H1 (cell line): ENCODE measurements at regions not wholly inside any gene's neighbourhood (a gene's known extent, or its start where the extent isn't known, plus 50 kb on each side); places are given as distances from the start of the nearest gene placed in this dataset.

Experiments used
- CTCF ChIA-PET: fragments of 300-600 bp; sonication (Branson Sonifier 250); formaldehyde crosslinking; loops from one replicate; lab custom pipeline; 2021; ENCODE audit not compliant: partially characterized antibody; lab: Charles Lee
- POLR2A ChIA-PET: fragments of 300-600 bp; sonication (Branson Sonifier 250); formaldehyde crosslinking; loops from one replicate; lab custom pipeline; 2021; ENCODE audit warnings: inconsistent platforms; ENCODE audit not compliant: partially characterized antibody; lab: Charles Lee
- DNase-seq, 2 experiments: peaks; one replicate each; pipeline versions ENCODE4 v3.0.0 to v3.0.0-alpha.2; 2010 to 2022; ENCODE audit warnings: low spot score in 2 of 2, low read depth in 1 of 2, mixed read lengths in 1 of 2
- FAIRE-seq: peaks from 2 replicates; lab custom pipeline; 2011; peaks lifted over from hg19 to GRCh38; lab: Jason Lieb, UNC
- H2AFZ ChIP-seq: 2 replicates; pipeline ENCODE4 v1.8.1; 2012; ENCODE audit warnings: low read length, inconsistent platforms
- H2AK5ac ChIP-seq: 2 replicates; pipeline ENCODE4 v1.6.1; 2013; ENCODE audit warnings: low read depth, low read length
- H2BK120ac ChIP-seq: replicated peaks from 2 replicates; pipeline ENCODE3; 2013; ENCODE audit warnings: low read depth, low read length, inconsistent platforms
- H2BK12ac ChIP-seq: 2 replicates; pipeline ENCODE4 v1.6.1; 2013; ENCODE audit warnings: low read depth, low read length
- H2BK15ac ChIP-seq: 2 replicates; pipeline ENCODE4 v1.6.1; 2013; ENCODE audit warnings: low read length
- H2BK20ac ChIP-seq: 2 replicates; pipeline ENCODE4 v1.6.1; 2013; ENCODE audit warnings: low read length
- H2BK5ac ChIP-seq: 2 replicates; pipeline ENCODE4 v1.6.1; 2013; ENCODE audit warnings: low read depth, low read length
- H3K14ac ChIP-seq: 2 replicates; pipeline ENCODE4 v1.6.1; 2013; ENCODE audit warnings: inconsistent platforms; ENCODE audit not compliant: insufficient read length
- H3K18ac ChIP-seq: 2 replicates; pipeline ENCODE4 v1.6.1; 2013; ENCODE audit warnings: low read length; ENCODE audit errors: extremely low read depth
- H3K23ac ChIP-seq: 2 replicates; pipeline ENCODE4 v1.6.1; 2013; ENCODE audit warnings: inconsistent platforms; ENCODE audit not compliant: insufficient read length
- H3K23me2 ChIP-seq: 2 replicates; pipeline ENCODE4 v1.6.1; 2013; ENCODE audit warnings: low read depth, low read length
- H3K27ac ChIP-seq: 2 replicates; pipeline ENCODE4 v1.6.1; 2011; ENCODE audit warnings: low read depth, low read length, inconsistent platforms
- H3K27me3 ChIP-seq, 4 experiments: replicated peaks in 1 of 4; 1 replicate in 1 of 4; 2 replicates in 3 of 4; pipeline versions ENCODE4 v1.6.1 to v1.8.1; 2011 to 2013; ENCODE audit warnings: low read length in 3 of 4, mild to moderate bottlenecking in 3 of 4, inconsistent platforms in 2 of 4, mixed read lengths in 2 of 4, moderate library complexity in 1 of 4; ENCODE audit not compliant: control insufficient read depth in 3 of 4, insufficient read depth in 3 of 4; ENCODE audit errors: extremely low read depth in 1 of 4
- H3K36me3 ChIP-seq, 4 experiments: 2 replicates each; pipeline versions ENCODE4 v1.6.1 to v1.8.1; 2011 to 2013; ENCODE audit warnings: mild to moderate bottlenecking in 4 of 4, low read length in 3 of 4, moderate library complexity in 2 of 4, control low read depth in 1 of 4, inconsistent platforms in 1 of 4; ENCODE audit not compliant: insufficient read depth in 4 of 4, control insufficient read depth in 2 of 4
- H3K4ac ChIP-seq: replicated peaks from 2 replicates; pipeline ENCODE3; 2013; ENCODE audit warnings: low read length, low read depth, mixed read lengths, inconsistent platforms; ENCODE audit not compliant: insufficient read length
- H3K4me1 ChIP-seq, 4 experiments: replicated peaks in 1 of 4; 1 replicate in 1 of 4; 2 replicates in 3 of 4; pipeline versions ENCODE4 v1.6.1 to v1.8.1; 2011 to 2013; ENCODE audit warnings: low read length in 3 of 4, inconsistent platforms in 2 of 4, mixed read lengths in 1 of 4; ENCODE audit not compliant: insufficient read depth in 4 of 4, control insufficient read depth in 3 of 4
- H3K4me2 ChIP-seq, 2 experiments: 2 replicates each; pipeline versions ENCODE4 v1.6.1 to v1.8.1; 2011 to 2013; ENCODE audit warnings: low read depth in 2 of 2, low read length in 2 of 2, control low read depth in 1 of 2, inconsistent platforms in 1 of 2, mild to moderate bottlenecking in 1 of 2; ENCODE audit not compliant: insufficient read depth in 1 of 2
- H3K4me3 ChIP-seq, 4 experiments: fragments of 200-600, 300-600 bp in 1 of 4; sonication (generic), shearing (Covaris generic), sonication (Bioruptor Twin) in 1 of 4; 2 replicates each; pipeline versions ENCODE4 v1.5.1 to v1.8.1; 2011 to 2016; ENCODE audit warnings: low read length in 4 of 4, low read depth in 3 of 4, control low read depth in 2 of 4, inconsistent platforms in 2 of 4, mild to moderate bottlenecking in 2 of 4, mixed read lengths in 1 of 4, moderate library complexity in 1 of 4; ENCODE audit not compliant: insufficient read depth in 2 of 4; ENCODE audit errors: extremely low read depth in 1 of 4
- H3K56ac ChIP-seq: replicated peaks from 2 replicates; pipeline ENCODE3; 2013; ENCODE audit warnings: low read depth, mild to moderate bottlenecking, mixed read lengths, low read length, inconsistent platforms; ENCODE audit not compliant: insufficient read length
- H3K79me1 ChIP-seq: 2 replicates; pipeline ENCODE4 v1.6.1; 2013; ENCODE audit warnings: low read depth, low read length, control low read depth
- H3K79me2 ChIP-seq, 2 experiments: 2 replicates each; pipeline versions ENCODE4 v1.6.1 to v1.8.1; 2012 to 2013; ENCODE audit warnings: low read length in 2 of 2, mild to moderate bottlenecking in 2 of 2, inconsistent platforms in 1 of 2; ENCODE audit not compliant: insufficient read depth in 2 of 2, control insufficient read depth in 1 of 2
- H3K9ac ChIP-seq, 4 experiments: replicated peaks in 1 of 4; 1 replicate in 1 of 4; 2 replicates in 3 of 4; pipeline versions ENCODE4 v1.6.1 to v1.8.1; 2011 to 2013; ENCODE audit warnings: low read depth in 3 of 4, low read length in 3 of 4, control low read depth in 2 of 4, mild to moderate bottlenecking in 2 of 4, moderate library complexity in 2 of 4, inconsistent platforms in 1 of 4; ENCODE audit errors: extremely low read depth in 1 of 4
- H3K9me3 ChIP-seq, 2 experiments: 2 replicates each; pipeline versions ENCODE4 v1.6.1 to v1.8.1; 2012 to 2013; ENCODE audit warnings: mild to moderate bottlenecking in 2 of 2, moderate library complexity in 2 of 2, control low read depth in 1 of 2, inconsistent platforms in 1 of 2, low read depth in 1 of 2, low read length in 1 of 2, mixed read lengths in 1 of 2; ENCODE audit not compliant: insufficient read depth in 2 of 2
- H4K20me1 ChIP-seq, 2 experiments: replicated peaks in 1 of 2; 2 replicates each; pipeline versions ENCODE3 to v1.8.1; 2011 to 2013; ENCODE audit warnings: inconsistent platforms in 2 of 2, low read length in 2 of 2, mild to moderate bottlenecking in 1 of 2; ENCODE audit not compliant: insufficient read depth in 2 of 2, control insufficient read depth in 1 of 2
- H4K5ac ChIP-seq: 2 replicates; pipeline ENCODE4 v1.6.1; 2013; ENCODE audit warnings: low read length, low read depth, mixed read lengths, inconsistent platforms; ENCODE audit not compliant: insufficient read length
- H4K8ac ChIP-seq: 2 replicates; pipeline ENCODE4 v1.8.0; 2013; ENCODE audit warnings: mild to moderate bottlenecking, moderate library complexity, low read length, inconsistent platforms; ENCODE audit not compliant: insufficient read depth; ENCODE audit errors: extremely low read depth
- H4K91ac ChIP-seq: replicated peaks from 2 replicates; pipeline ENCODE3; 2013; ENCODE audit warnings: low read length, mixed read lengths, inconsistent platforms; ENCODE audit not compliant: insufficient read length
- KDM5A ChIP-seq: fragments of 200-600 bp; IDR thresholded peaks from 2 replicates; pipeline ENCODE4 v1.7.1; 2012; ENCODE audit warnings: mild to moderate bottlenecking, low read length, inconsistent platforms, mixed read lengths
- TCF12 ChIP-seq: IDR thresholded peaks from 2 replicates; pipeline ENCODE4 v1.6.1; 2011; ENCODE audit warnings: low read depth, mild to moderate bottlenecking, low read length
- WGBS, 2 experiments: shearing (Covaris generic) in 1 of 2; methylation state at CpG; one replicate each; pipeline versions ENCODE4 v1.1.6 to v1.1.7; 2013 to 2015; ENCODE audit warnings: low lambda C conversion rate in 2 of 2, mixed read lengths in 2 of 2, inconsistent platforms in 1 of 2, low coverage in 1 of 2, missing lambda C conversion rate in 1 of 2; ENCODE audit not compliant: insufficient replicate concordance in 2 of 2, insufficient coverage in 1 of 2, insufficient read length in 1 of 2; ENCODE audit errors: extremely low coverage in 1 of 2, missing lambda C conversion rate in 1 of 2; 5-methylcytosine and 5-hydroxymethylcytosine counted together
- TF ChIP-seq, protein P1 (sequence below): IDR thresholded peaks from 2 replicates; pipeline ENCODE4 v1.6.1; 2011; ENCODE audit warnings: low read depth, mild to moderate bottlenecking, low read length; ENCODE audit not compliant: insufficient read depth

DNA sequence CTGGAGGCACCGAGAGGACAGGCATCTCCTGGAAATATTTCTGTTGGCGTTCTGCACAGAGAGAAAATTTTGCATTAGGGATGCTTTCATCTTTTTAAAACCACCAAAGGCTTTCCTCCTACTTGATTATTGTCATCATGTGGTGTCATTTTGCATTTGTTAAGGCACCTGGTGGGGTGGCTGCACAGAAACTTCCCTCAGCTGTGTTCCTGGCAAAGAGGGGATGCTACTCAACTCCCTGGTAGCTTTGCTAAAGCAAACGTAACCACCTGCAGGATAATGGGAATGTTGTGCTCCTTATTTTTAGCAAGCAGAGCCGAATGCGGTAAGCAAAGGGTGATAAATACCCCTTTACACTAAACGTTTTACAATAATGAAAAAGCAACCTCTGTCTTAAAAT, 229.8 kb downstream of the STIM2 start:
- Histone ChIP-seq H4K8ac (no peak overlapping the region), H3K79me1 (no peaks in the 10 kb centered on the region), H3K4ac (no peak overlapping the region), H2AFZ (no peak overlapping the region), H3K9ac (no peak overlapping the region), H2AK5ac (0 out of 2 replicates have a peak overlapping the region, but pooled peaks have one; percentile 7), H3K23ac (no peak overlapping the region), H3K56ac (no peak overlapping the region), H3K14ac (no peak overlapping the region), H3K27me3 (peaks cover 0 to 8% (median 4%) of the 10 kb centered on the region in 4 experiments; a peak in 6 of 7 replicates), H4K91ac (no peak overlapping the region), H3K9me3 (no peaks in the 10 kb centered on the region), H3K18ac (0 out of 2 replicates have a peak overlapping the region, but pooled peaks have one; percentile 60), H4K5ac (no peak overlapping the region), H3K36me3 (no peaks in the 10 kb centered on the region), H2BK5ac (peak overlapping the region; percentile 55; the same call in 1 of the 2 replicates), H2BK15ac (no peak overlapping the region), H3K79me2 (no peaks in the 10 kb centered on the region), H3K4me3 (0 out of 8 replicates have a peak overlapping the region, but pooled peaks of 1 of the 4 experiments have one; percentile 16), H2BK20ac (0 out of 2 replicates have a peak overlapping the region, but pooled peaks have one; percentile 62), H3K4me2 (peak overlapping the region; percentile 43 to 55), H3K27ac (no peak overlapping the region), H3K4me1 (peaks cover 9 to 31% (median 28%) of the 10 kb centered on the region in 4 experiments), H4K20me1 (no peaks in the 10 kb centered on the region), H2BK12ac (no peak overlapping the region), H2BK120ac (no peak overlapping the region), H3K23me2 (no peaks in the 10 kb centered on the region)
- ChIA-PET CTCF (no interaction called here), POLR2A (interaction anchor here (1.7 kb wide), 1 partner anchor 9 kb away, joined by 3 read pairs; no protein-coding TSS in a partner anchor)
- DNase-seq (no peak), FAIRE-seq (peak; percentile 88)
- 26% methylated on average over 6 of the region's 6 CpGs; no CpG with 5 or more reads in 1 of the 2 experiments for WGBS, 2 experiments
- TF ChIP-seq, protein P1, sequence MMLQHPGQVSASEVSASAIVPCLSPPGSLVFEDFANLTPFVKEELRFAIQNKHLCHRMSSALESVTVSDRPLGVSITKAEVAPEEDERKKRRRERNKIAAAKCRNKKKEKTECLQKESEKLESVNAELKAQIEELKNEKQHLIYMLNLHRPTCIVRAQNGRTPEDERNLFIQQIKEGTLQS: no peak
- TF ChIP-seq TCF12: 0 out of 2 replicates have a peak, but pooled peaks have one; percentile 53
- TF ChIP-seq KDM5A: no peak
